Transverse colon (tissue), 4 donors: ENCODE measurements at regions not wholly inside any gene's neighbourhood (a gene's known extent, or its start where the extent isn't known, plus 50 kb on each side); places are given as distances from the start of the nearest gene placed in this dataset.
"Not testable (repeated sequence)": the region's sequence is repeated elsewhere in the genome, so short reads cannot be mapped to it uniquely, and the experiment has no call there.

ENCODE experiments used
- DNase-seq: peaks from one replicate; pipeline ENCODE4 v3.0.0-alpha.2; 2019
- H3K27ac ChIP-seq, 4 donors: fragments of 200-600 bp; sonication (generic); 2 replicates each; pipeline ENCODE4 v1.5.1; 2016 to 2018; ENCODE audit warnings: inconsistent platforms in 4 of 4
- H3K27me3 ChIP-seq: fragments of 200-600 bp; sonication (generic); 2 replicates; pipeline ENCODE4 v1.5.1; 2017; ENCODE audit warnings: inconsistent platforms
- H3K36me3 ChIP-seq, 4 donors: fragments of 200-600 bp; sonication (generic); 2 replicates each; pipeline ENCODE4 v1.5.1; 2017 to 2019; ENCODE audit warnings: inconsistent platforms in 4 of 4
- H3K4me1 ChIP-seq, 4 donors: fragments of 200-600 bp; sonication (generic); 2 replicates each; pipeline ENCODE4 v1.5.1; 2017 to 2020; ENCODE audit warnings: inconsistent platforms in 4 of 4
- H3K4me3 ChIP-seq, 4 donors: fragments of 200-600 bp; sonication (generic); 1 replicate in 1 of 4; 2 replicates in 3 of 4; pipeline versions ENCODE4 v1.5.1 to v1.6.1; 2017 to 2019; ENCODE audit warnings: inconsistent platforms in 4 of 4
- H3K9me3 ChIP-seq, 2 donors: fragments of 200-600 bp; sonication (generic); 2 replicates each; pipeline ENCODE4 v1.5.1; 2017 to 2019; ENCODE audit warnings: inconsistent platforms in 2 of 2
- CTCF ChIP-seq, 5 experiments: fragments of 200-600 bp in 3 of 5; fragments of 450-650 bp in 2 of 5; sonication (generic) in 3 of 5; IDR thresholded peaks; 1 replicate in 2 of 5; 2 replicates in 3 of 5; pipeline ENCODE4 v1.5.1; 2016 to 2017; ENCODE audit warnings: antibody characterized with exemption in 5 of 5, inconsistent platforms in 3 of 5, mild to moderate bottlenecking in 2 of 5, moderate library complexity in 1 of 5
- EP300 ChIP-seq: sonication (generic); formaldehyde crosslinking; IDR thresholded peaks from one replicate; pipeline ENCODE4 v1.6.1; 2017; ENCODE audit warnings: antibody characterized with exemption, low read depth
- POLR2A ChIP-seq: fragments of 450-650 bp; IDR thresholded peaks from one replicate; pipeline ENCODE4 v1.6.1; 2016; ENCODE audit warnings: antibody characterized with exemption, mild to moderate bottlenecking, moderate library complexity
- POLR2AphosphoS5 ChIP-seq, 3 donors: sonication (generic); formaldehyde crosslinking; IDR thresholded peaks; one replicate each; pipeline ENCODE4 v1.6.1; 2016; ENCODE audit warnings: antibody characterized with exemption in 3 of 3
- whole genome bisulfite sequencing, 2 donors: methylation state at CpG; one replicate each; pipeline ENCODE4 v1.1.5; 2018; ENCODE audit warnings: low coverage in 1 of 2; 5-methylcytosine and 5-hydroxymethylcytosine counted together
- in situ Hi-C, 4 donors: fragments of 200-750 bp; cut with MboI; loops; one replicate each; pipeline versions ENCODE4 v1.15.0 to v1.15.1; 2017; ENCODE audit warnings: low sequenced_read_pairs in 3 of 4, low pct_ligation_motif_present in 1 of 4, low pct_unique_long_range_greater_than_20kb in 1 of 4
- intact Hi-C: fragments of 100-400 bp; cut with DNase I; formaldehyde crosslinking; loops from one replicate; pipeline ENCODE4 v1.15.1; 2023; ENCODE audit warnings: low total_unique reads

- no peak for TF ChIP-seq EP300
- TF ChIP-seq CTCF (IDR thresholded peaks at IDR 0.05), result no peak
- TF ChIP-seq POLR2A, result no peak
- no peak for TF ChIP-seq POLR2AphosphoS5 (IDR thresholded peaks at IDR 0.05)
- in situ Hi-C loops, result no loop called here
- Histone ChIP-seq H3K9me3 (peaks cover 0 to 2% of the 10 kb centered on the region in 2 donors), H3K4me3 (no peak overlapping the region), H3K27ac (no peak overlapping the region), H3K27me3 (peaks cover 4% of the 10 kb centered on the region), H3K4me1 (no peaks in the 10 kb centered on the region), H3K36me3 (no peaks in the 10 kb centered on the region)
- WGBS, 2 donors, result 85 to 86% methylated on average over 3 to 4 of the region's 4 CpGs
- intact Hi-C loops, result no loop called here
- no peak for DNase-seq
Observed at GRCh38 chr11:69221086-69221485, 65.4 kb downstream of the SMIM38 start.

- H3K4me3 ChIP-seq, DNase-seq, H3K9me3 ChIP-seq, H3K27me3 ChIP-seq, H3K4me1 ChIP-seq, in situ Hi-C loops, H3K36me3 ChIP-seq, H3K27ac ChIP-seq, intact Hi-C loops: not testable (repeated sequence)
- WGBS, 2 donors, result 60 to 89% methylated on average over 1 to 8 of the region's 8 CpGs
Observed at GRCh38 chr11:69221636-69222035, 65.9 kb downstream of the SMIM38 start.

GRCh38 chr11:69227271-69227670 lies 66.7 kb upstream of the MYEOV start:
- peaks cover 0 to 2% of the 10 kb centered on the region in 2 donors for H3K9me3 ChIP-seq
- H3K36me3 ChIP-seq, result no peaks in the 10 kb centered on the region
- no peak overlapping the region for H3K27ac ChIP-seq
- H3K4me3 ChIP-seq, result no peak overlapping the region
- 88 to 100% methylated on average over 1 of the region's 1 CpG for WGBS, 2 donors
- no peak for TF ChIP-seq POLR2A
- TF ChIP-seq EP300, result no peak
- TF ChIP-seq CTCF (IDR thresholded peaks at IDR 0.05), result no peak
- no peak for TF ChIP-seq POLR2AphosphoS5 (IDR thresholded peaks at IDR 0.05)
- in situ Hi-C loops, result loop anchor here in 1 of 4 donors (25.0 kb wide), 1 partner anchor 90 kb away; no protein-coding TSS in a partner anchor
- intact Hi-C loops, result no loop called here
- no peak for DNase-seq
- no peaks in the 10 kb centered on the region for H3K4me1 ChIP-seq
- peaks cover 11% of the 10 kb centered on the region for H3K27me3 ChIP-seq

- Histone ChIP-seq H3K27me3 (peaks cover 11% of the 10 kb centered on the region), H3K4me3 (no peak overlapping the region), H3K4me1 (no peaks in the 10 kb centered on the region), H3K9me3 (no peaks in the 10 kb centered on the region), H3K27ac (no peak overlapping the region), H3K36me3 (no peaks in the 10 kb centered on the region)
- intact Hi-C loops, result no loop called here
- TF ChIP-seq CTCF (IDR thresholded peaks at IDR 0.05) (no peak), EP300 (no peak), POLR2A (no peak), POLR2AphosphoS5 (IDR thresholded peaks at IDR 0.05) (no peak)
- 79% methylated on average over 4 of the region's 4 CpGs; no CpG with 5 or more reads in 1 of the 2 donors for WGBS, 2 donors
- DNase-seq, result no peak
- in situ Hi-C loops, result loop anchor here in 1 of 4 donors (25.0 kb wide), 1 partner anchor 92 kb away; no protein-coding TSS in a partner anchor
Observed at GRCh38 chr11:69229511-69229910, 64.4 kb upstream of the MYEOV start.

GRCh38 chr11:69230856-69231425 lies 63.0 kb upstream of the MYEOV start:
- Histone ChIP-seq H3K36me3 (no peaks in the 10 kb centered on the region), H3K9me3 (no peaks in the 10 kb centered on the region), H3K4me3 (no peak overlapping the region), H3K27me3 (peaks cover 8% of the 10 kb centered on the region), H3K4me1 (no peaks in the 10 kb centered on the region), H3K27ac (no peak overlapping the region)
- 83% methylated on average over 9 of the region's 9 CpGs; no CpG with 5 or more reads in 1 of the 2 donors for WGBS, 2 donors
- intact Hi-C loops (no loop called here), in situ Hi-C loops (loop anchor here in 1 of 4 donors (25.0 kb wide), 1 partner anchor 94 kb away; no protein-coding TSS in a partner anchor)
- no peak for TF ChIP-seq POLR2AphosphoS5 (IDR thresholded peaks at IDR 0.05)
- TF ChIP-seq CTCF (IDR thresholded peaks at IDR 0.05), result no peak
- TF ChIP-seq POLR2A, result no peak
- TF ChIP-seq EP300, result no peak
- no peak for DNase-seq
